Mesenchymal stem cell (in vitro differentiated cells and primary cell): ENCODE measurements at regions not wholly inside any gene's neighbourhood (a gene's known extent, or its start where the extent isn't known, plus 50 kb on each side); places are given as distances from the start of the nearest gene placed in this dataset.
"Not testable (repeated sequence)": the region's sequence is repeated elsewhere in the genome, so short reads cannot be mapped to it uniquely, and the experiment has no call there.

Source experiments
- DNase-seq: peaks from one replicate; pipeline ENCODE4 v3.0.0-alpha.2; 2013
- H2AFZ ChIP-seq: one replicate; pipeline ENCODE4 v1.6.1; 2013; ENCODE audit warnings: low read depth, mild to moderate bottlenecking, control low read depth, inconsistent platforms, low read length, moderate library complexity
- H2AK5ac ChIP-seq: 2 replicates; pipeline ENCODE4 v1.6.1; 2013; ENCODE audit warnings: low read length, moderate library complexity, mild to moderate bottlenecking, inconsistent platforms; ENCODE audit not compliant: severe bottlenecking
- H2BK120ac ChIP-seq: one replicate; pipeline ENCODE4 v1.6.1; 2013; ENCODE audit warnings: low read depth, mild to moderate bottlenecking, inconsistent platforms, low read length, moderate library complexity
- H2BK12ac ChIP-seq, 2 experiments: one replicate each; pipeline ENCODE4 v1.6.1; 2013; ENCODE audit warnings: inconsistent platforms in 2 of 2, low read length in 2 of 2, mild to moderate bottlenecking in 2 of 2, moderate library complexity in 2 of 2, control low read depth in 1 of 2
- H2BK15ac ChIP-seq: one replicate; pipeline ENCODE4 v1.6.1; 2013; ENCODE audit warnings: mild to moderate bottlenecking, low read depth, inconsistent platforms; ENCODE audit not compliant: poor library complexity, severe bottlenecking
- H2BK5ac ChIP-seq: 2 replicates; pipeline ENCODE4 v1.6.1; 2013; ENCODE audit warnings: low read depth, mild to moderate bottlenecking, low read length, control low read depth, inconsistent platforms; ENCODE audit not compliant: poor library complexity, severe bottlenecking
- H3K14ac ChIP-seq, 2 experiments: one replicate each; pipeline ENCODE4 v1.6.1; 2013; ENCODE audit warnings: inconsistent platforms in 2 of 2, low read length in 2 of 2, control low read depth in 1 of 2, mild to moderate bottlenecking in 1 of 2, moderate library complexity in 1 of 2
- H3K18ac ChIP-seq, 2 experiments: one replicate each; pipeline ENCODE4 v1.6.1; 2013; ENCODE audit warnings: inconsistent platforms in 2 of 2, low read length in 2 of 2, control low read depth in 1 of 2, low read depth in 1 of 2, mild to moderate bottlenecking in 1 of 2
- H3K23ac ChIP-seq, 2 experiments: one replicate each; pipeline ENCODE4 v1.6.1; 2013; ENCODE audit warnings: inconsistent platforms in 2 of 2, low read length in 2 of 2, mild to moderate bottlenecking in 2 of 2, moderate library complexity in 2 of 2, control low read depth in 1 of 2
- H3K27ac ChIP-seq: 2 replicates; pipeline ENCODE4 v1.5.1; 2013; ENCODE audit warnings: mild to moderate bottlenecking, moderate library complexity, low read length, control low read depth, inconsistent platforms; ENCODE audit not compliant: poor library complexity, severe bottlenecking
- H3K27me3 ChIP-seq, 2 experiments: 2 replicates each; pipeline versions ENCODE4 v1.6.1 to v1.7.0; 2013; ENCODE audit warnings: low read length in 2 of 2, mild to moderate bottlenecking in 2 of 2, moderate library complexity in 2 of 2, control low read depth in 1 of 2, inconsistent platforms in 1 of 2; ENCODE audit not compliant: control insufficient read depth in 1 of 2, insufficient read depth in 1 of 2
- H3K36me3 ChIP-seq, 2 experiments: 2 replicates each; pipeline versions ENCODE4 v1.6.1 to v1.7.0; 2013; ENCODE audit warnings: low read length in 2 of 2, control low read depth in 1 of 2, inconsistent platforms in 1 of 2, low read depth in 1 of 2, mild to moderate bottlenecking in 1 of 2; ENCODE audit not compliant: insufficient read depth in 2 of 2, control insufficient read depth in 1 of 2
- H3K4ac ChIP-seq, 2 experiments: one replicate each; pipeline ENCODE4 v1.6.1; 2013; ENCODE audit warnings: inconsistent platforms in 2 of 2, low read length in 2 of 2, mild to moderate bottlenecking in 2 of 2, moderate library complexity in 2 of 2, control low read depth in 1 of 2, low read depth in 1 of 2
- H3K4me1 ChIP-seq: 2 replicates; pipeline ENCODE4 v1.6.1; 2013; ENCODE audit warnings: low read depth, low read length, control low read depth; ENCODE audit not compliant: control insufficient read depth, insufficient read depth
- H3K4me2 ChIP-seq: 2 replicates; pipeline ENCODE4 v1.6.1; 2013; ENCODE audit warnings: low read length, mild to moderate bottlenecking, inconsistent platforms; ENCODE audit not compliant: poor library complexity, severe bottlenecking
- H3K4me3 ChIP-seq, 2 experiments: 2 replicates each; pipeline versions ENCODE4 v1.5.1 to v1.7.0; 2013; ENCODE audit warnings: low read length in 2 of 2, mild to moderate bottlenecking in 2 of 2, control low read depth in 1 of 2, low read depth in 1 of 2; ENCODE audit not compliant: insufficient read depth in 1 of 2
- H3K79me1 ChIP-seq: replicated peaks from 2 replicates; pipeline ENCODE4 v1.6.1; 2013; ENCODE audit warnings: mild to moderate bottlenecking, control low read depth, low read length, inconsistent platforms; ENCODE audit not compliant: poor library complexity, severe bottlenecking
- H3K9ac ChIP-seq: 2 replicates; pipeline ENCODE4 v1.7.0; 2013; ENCODE audit warnings: mild to moderate bottlenecking, low read length, moderate library complexity
- H3K9me3 ChIP-seq: 2 replicates; pipeline ENCODE4 v1.7.0; 2013; ENCODE audit warnings: mild to moderate bottlenecking, low read length; ENCODE audit not compliant: control insufficient read depth
- H4K8ac ChIP-seq: one replicate; pipeline ENCODE4 v1.6.1; 2013; ENCODE audit warnings: inconsistent platforms, mild to moderate bottlenecking, low read length, moderate library complexity
- H4K91ac ChIP-seq: one replicate; pipeline ENCODE4 v1.6.1; 2013; ENCODE audit warnings: mild to moderate bottlenecking, low read length, inconsistent platforms
- WGBS: methylation state at CpG from one replicate; pipeline ENCODE4 v1.1.7; 2013; ENCODE audit warnings: mixed read lengths; 5-methylcytosine and 5-hydroxymethylcytosine counted together

GRCh38 chr11:50214376-50214775 is 181.7 kb downstream of the OR4C45 start:
- no peak overlapping the region for H3K27ac ChIP-seq
- no peak for DNase-seq
- WGBS = 58% methylated on average over 5 of the region's 6 CpGs
- no peak overlapping the region for H2AK5ac ChIP-seq
- no peak overlapping the region for H3K4me3 ChIP-seq
- H3K4me2 ChIP-seq = no peak overlapping the region
- H3K18ac ChIP-seq = no peak overlapping the region
- no peak overlapping the region for H4K91ac ChIP-seq
- H4K8ac ChIP-seq = no peak overlapping the region
- H3K79me1 ChIP-seq = no peaks in the 10 kb centered on the region
- no peak overlapping the region for H3K4ac ChIP-seq
- no peak overlapping the region for H2BK5ac ChIP-seq
- no peaks in the 10 kb centered on the region for H3K36me3 ChIP-seq
- no peak overlapping the region for H3K23ac ChIP-seq
- no peak overlapping the region for H2BK12ac ChIP-seq
- no peak overlapping the region for H2AFZ ChIP-seq
- no peak overlapping the region for H3K14ac ChIP-seq
- no peaks in the 10 kb centered on the region for H3K27me3 ChIP-seq
- H3K9ac ChIP-seq = no peak overlapping the region
- peaks cover 8% of the 10 kb centered on the region for H3K9me3 ChIP-seq
- no peaks in the 10 kb centered on the region for H3K4me1 ChIP-seq
- no peak overlapping the region for H2BK15ac ChIP-seq
- no peak overlapping the region for H2BK120ac ChIP-seq

DNA sequence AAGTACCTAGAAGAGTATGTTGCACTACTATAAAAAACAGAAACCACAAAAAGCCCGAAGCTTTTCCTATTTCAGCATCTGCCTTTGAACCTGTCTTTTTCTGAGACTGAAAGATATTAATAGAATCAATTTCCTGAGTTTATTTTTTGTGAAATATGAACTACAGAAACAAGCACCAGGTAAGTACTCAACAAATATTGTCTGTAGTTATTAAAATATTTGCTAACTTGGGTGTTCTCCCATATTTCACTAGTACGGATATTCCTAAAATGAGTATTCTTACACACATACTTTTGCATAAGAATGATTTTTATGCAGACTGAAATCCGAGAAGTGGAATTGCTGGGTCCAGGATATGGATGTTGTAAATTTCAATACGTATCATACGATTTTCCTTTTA is 188.0 kb downstream of the OR4C45 start:
- Histone ChIP-seq H2BK12ac (no peak overlapping the region), H3K79me1 (no peaks in the 10 kb centered on the region), H3K4ac (no peak overlapping the region), H3K9me3 (no peaks in the 10 kb centered on the region), H3K4me1 (no peaks in the 10 kb centered on the region), H2BK5ac (no peak overlapping the region), H2AK5ac (no peak overlapping the region), H3K9ac (no peak overlapping the region), H3K36me3 (no peaks in the 10 kb centered on the region), H3K18ac (no peak overlapping the region), H3K4me2 (no peak overlapping the region), H3K27ac (no peak overlapping the region), H2BK120ac (no peak overlapping the region), H4K8ac (no peak overlapping the region), H3K14ac (no peak overlapping the region), H3K23ac (no peak overlapping the region), H3K27me3 (no peaks in the 10 kb centered on the region), H2AFZ (no peak overlapping the region), H3K4me3 (no peak overlapping the region), H2BK15ac (no peak overlapping the region), H4K91ac (no peak overlapping the region)
- no peak for DNase-seq
- 80% methylated on average over 1 of the region's 5 CpGs for WGBS

GRCh38 chr11:50238368-50238767 is 205.7 kb downstream of the OR4C45 start:
- H3K9ac ChIP-seq, H2BK12ac ChIP-seq, H3K27ac ChIP-seq, H3K4me2 ChIP-seq, H3K79me1 ChIP-seq, DNase-seq, H2AFZ ChIP-seq, H3K9me3 ChIP-seq, H3K14ac ChIP-seq, H2AK5ac ChIP-seq, H3K4me1 ChIP-seq, H3K18ac ChIP-seq, H2BK5ac ChIP-seq, H3K4me3 ChIP-seq, H3K23ac ChIP-seq, H3K4ac ChIP-seq, H4K91ac ChIP-seq, H3K27me3 ChIP-seq, H4K8ac ChIP-seq, H2BK15ac ChIP-seq, H2BK120ac ChIP-seq, H3K36me3 ChIP-seq: not testable (repeated sequence)
- WGBS = 89% methylated on average over 4 of the region's 4 CpGs

DNA sequence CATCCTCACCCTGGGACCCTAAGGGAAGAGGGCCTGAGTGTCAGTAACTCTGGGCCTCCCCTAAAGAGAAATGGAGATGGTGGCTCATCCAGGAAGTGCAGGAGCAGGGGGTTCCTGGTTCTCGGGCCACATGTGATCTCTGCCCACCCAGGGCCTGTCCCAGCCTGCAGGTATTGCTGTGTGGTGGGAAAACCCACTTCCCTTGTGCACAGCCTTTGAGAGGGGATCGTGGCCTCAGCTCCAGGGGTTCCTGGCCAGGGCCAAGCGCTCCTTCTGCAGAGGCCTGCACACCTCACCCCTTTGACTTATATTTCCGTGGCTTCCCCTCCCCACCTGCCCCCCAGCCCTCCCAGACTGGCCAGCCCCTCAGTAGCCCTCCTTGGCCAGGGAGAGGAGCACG is 213.5 kb downstream of the OR4C45 start:
- no peak overlapping the region for H3K4ac ChIP-seq
- H3K14ac ChIP-seq = no peak overlapping the region
- H3K27ac ChIP-seq = no peak overlapping the region
- no peak overlapping the region for H3K23ac ChIP-seq
- H2AK5ac ChIP-seq = no peak overlapping the region
- no peak for DNase-seq
- H3K79me1 ChIP-seq = no peaks in the 10 kb centered on the region
- no peak overlapping the region for H3K4me3 ChIP-seq
- H2BK5ac ChIP-seq = no peak overlapping the region
- H3K9ac ChIP-seq = no peak overlapping the region
- H3K27me3 ChIP-seq = no peaks in the 10 kb centered on the region
- H2AFZ ChIP-seq = no peak overlapping the region
- H3K4me1 ChIP-seq = no peaks in the 10 kb centered on the region
- H4K8ac ChIP-seq = no peak overlapping the region
- peaks cover 3% of the 10 kb centered on the region for H3K9me3 ChIP-seq
- H2BK15ac ChIP-seq = no peak overlapping the region
- no peak overlapping the region for H3K18ac ChIP-seq
- no peak overlapping the region for H2BK120ac ChIP-seq
- H3K4me2 ChIP-seq = no peak overlapping the region
- H4K91ac ChIP-seq = no peak overlapping the region
- WGBS = 47% methylated on average over 5 of the region's 5 CpGs
- no peaks in the 10 kb centered on the region for H3K36me3 ChIP-seq
- H2BK12ac ChIP-seq = no peak overlapping the region
